ENCODE measurements at regions not wholly inside any gene's neighbourhood (a gene's known extent, or its start where the extent isn't known, plus 50 kb on each side); places are given as distances from the start of the nearest gene placed in this dataset.

GRCh38 chr14:83473416-83474235 is 1940.0 kb upstream of the SEL1L start:
- TF ChIP-seq REST (IDR thresholded peaks at IDR 0.05; ENCODE audit: insufficient read depth in 1 of 2, low read depth in 2 of 2, low read length in 1 of 2): no peak
- no peak for TF ChIP-seq SIN3A (IDR thresholded peaks at IDR 0.05; ENCODE audit: borderline replicate concordance, insufficient read depth, low read depth, low read length)
- TF ChIP-seq CTCF (IDR thresholded peaks at IDR 0.05): no peak
- no peak for TF ChIP-seq TCF7L2 (IDR thresholded peaks at IDR 0.05; ENCODE audit: low read depth, low read length)
- no peak for TF ChIP-seq POLR2AphosphoS5 (IDR thresholded peaks at IDR 0.05; ENCODE audit: low read depth, low read length)
- no TSS peak for BruUV-seq (replicated peaks)
- ChIA-PET POLR2A (no interaction called here), CTCF (no interaction called here)
- no peaks in the 10 kb centered on the region for H3K36me3 ChIP-seq (ENCODE audit: control insufficient read depth, insufficient read depth, low read length)
- intact Hi-C loops (cut with micrococcal nuclease; ENCODE audit: unreplicated experiment): no loop called here
- no peaks in the 10 kb centered on the region for H3K9me3 ChIP-seq (ENCODE audit: control insufficient read depth, insufficient read depth, low read depth, low read length)
- DNase-seq (ENCODE audit: low read depth, low spot score) (no peak), ATAC-seq (no peak)
- no peaks in the 10 kb centered on the region for H3K4me1 ChIP-seq (ENCODE audit: control insufficient read depth, insufficient read depth, low read length)
- no peaks in the 10 kb centered on the region for H3K27me3 ChIP-seq (ENCODE audit: control insufficient read depth, insufficient read depth, low read length)
- no peak overlapping the region for H3K27ac ChIP-seq (ENCODE audit: low read length)
- in situ Hi-C loops (cut with HindIII; ENCODE audit: low pct_unique_long_range_greater_than_20kb, low sequenced_read_pairs): no loop called here
- H3K4me3 ChIP-seq (ENCODE audit: low read depth in 2 of 2, low read length in 2 of 2): no peak overlapping the region

DNA sequence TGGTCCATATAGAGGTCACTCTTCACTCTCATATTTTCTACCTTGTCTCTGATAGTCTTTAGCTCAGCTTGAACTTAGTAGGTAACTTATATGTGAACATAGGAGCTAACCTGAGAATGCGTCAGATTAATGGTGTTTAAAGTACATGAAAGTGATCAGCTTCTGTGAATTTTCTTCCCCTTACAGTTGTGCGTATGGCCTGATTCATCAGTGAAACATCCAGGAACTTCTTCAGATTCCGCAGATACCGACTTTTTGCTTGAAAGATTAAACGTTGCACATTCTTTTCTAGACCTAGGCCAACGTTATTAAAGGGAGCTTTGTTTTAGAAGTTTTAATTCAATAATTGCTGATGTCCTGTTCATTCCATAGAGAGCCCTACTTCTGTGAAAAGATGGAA is 1945.1 kb upstream of the SEL1L start:
- no peak overlapping the region for H3K4me3 ChIP-seq (ENCODE audit: low read depth in 2 of 2, low read length in 2 of 2)
- no peak overlapping the region for H3K27ac ChIP-seq (ENCODE audit: low read length)
- no peak for TF ChIP-seq POLR2AphosphoS5 (IDR thresholded peaks at IDR 0.05; ENCODE audit: low read depth, low read length)
- TF ChIP-seq CTCF (IDR thresholded peaks at IDR 0.05): no peak
- no peak for TF ChIP-seq REST (IDR thresholded peaks at IDR 0.05; ENCODE audit: insufficient read depth in 1 of 2, low read depth in 2 of 2, low read length in 1 of 2)
- no peak for TF ChIP-seq TCF7L2 (IDR thresholded peaks at IDR 0.05; ENCODE audit: low read depth, low read length)
- no peak for TF ChIP-seq SIN3A (IDR thresholded peaks at IDR 0.05; ENCODE audit: borderline replicate concordance, insufficient read depth, low read depth, low read length)
- ATAC-seq (no peak), DNase-seq (ENCODE audit: low read depth, low spot score) (no peak)
- ChIA-PET POLR2A (no interaction called here), CTCF (no interaction called here)
- H3K27me3 ChIP-seq (ENCODE audit: control insufficient read depth, insufficient read depth, low read length): no peaks in the 10 kb centered on the region
- intact Hi-C loops (cut with micrococcal nuclease; ENCODE audit: unreplicated experiment): no loop called here
- no peaks in the 10 kb centered on the region for H3K4me1 ChIP-seq (ENCODE audit: control insufficient read depth, insufficient read depth, low read length)
- BruUV-seq (replicated peaks): no TSS peak
- no peaks in the 10 kb centered on the region for H3K9me3 ChIP-seq (ENCODE audit: control insufficient read depth, insufficient read depth, low read depth, low read length)
- no peaks in the 10 kb centered on the region for H3K36me3 ChIP-seq (ENCODE audit: control insufficient read depth, insufficient read depth, low read length)
- in situ Hi-C loops (cut with HindIII; ENCODE audit: low pct_unique_long_range_greater_than_20kb, low sequenced_read_pairs): no loop called here
